Fibroblast of mammary gland (primary cell): ENCODE measurements at regions not wholly inside any gene's neighbourhood (a gene's known extent, or its start where the extent isn't known, plus 50 kb on each side); places are given as distances from the start of the nearest gene placed in this dataset.

ENCODE experiments used
- DNase-seq: peaks from one replicate; pipeline ENCODE4 v3.0.0-alpha.2; 2010; ENCODE audit warnings: low read depth
- H3K4me3 ChIP-seq: 2 replicates; pipeline ENCODE4 v1.5.1; 2011; ENCODE audit warnings: low read depth, mild to moderate bottlenecking, low read length, moderate library complexity; ENCODE audit not compliant: control insufficient read depth
- TF ChIP-seq, protein P1 (sequence below): conservative IDR thresholded peaks from 2 replicates; pipeline ENCODE4 v1.5.1; 2011; ENCODE audit warnings: low read depth, low read length, inconsistent platforms; ENCODE audit not compliant: control insufficient read depth, insufficient read depth

DNA sequence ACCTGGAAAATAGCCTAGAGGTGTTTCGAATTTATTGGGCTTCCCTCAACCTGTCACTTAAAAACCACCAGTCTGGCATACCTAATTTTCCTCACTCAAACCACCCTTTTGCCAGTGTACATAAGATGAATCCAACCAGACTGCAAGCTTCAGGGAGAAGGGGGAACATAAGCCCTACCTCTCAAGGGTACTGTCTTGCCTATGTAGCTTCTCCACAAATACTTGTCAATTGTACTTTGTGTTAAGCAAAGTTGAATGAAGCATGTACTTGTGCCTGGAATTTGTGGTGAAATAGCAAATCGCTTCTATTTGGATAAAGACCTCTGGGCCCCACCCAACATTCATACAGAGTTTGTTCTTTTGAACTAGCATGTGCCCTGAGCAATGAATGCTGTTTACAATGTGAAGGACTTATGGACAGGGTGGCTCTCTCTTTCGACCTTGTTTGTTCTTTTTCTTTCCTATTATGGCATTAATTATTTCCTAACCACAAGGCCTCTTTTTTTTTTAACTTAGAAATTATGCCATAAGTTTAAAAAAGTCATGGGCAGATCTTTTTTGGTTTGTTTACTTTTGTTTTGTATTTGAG is 580.2 kb downstream of the EBF1 start:
- TF ChIP-seq, protein P1, sequence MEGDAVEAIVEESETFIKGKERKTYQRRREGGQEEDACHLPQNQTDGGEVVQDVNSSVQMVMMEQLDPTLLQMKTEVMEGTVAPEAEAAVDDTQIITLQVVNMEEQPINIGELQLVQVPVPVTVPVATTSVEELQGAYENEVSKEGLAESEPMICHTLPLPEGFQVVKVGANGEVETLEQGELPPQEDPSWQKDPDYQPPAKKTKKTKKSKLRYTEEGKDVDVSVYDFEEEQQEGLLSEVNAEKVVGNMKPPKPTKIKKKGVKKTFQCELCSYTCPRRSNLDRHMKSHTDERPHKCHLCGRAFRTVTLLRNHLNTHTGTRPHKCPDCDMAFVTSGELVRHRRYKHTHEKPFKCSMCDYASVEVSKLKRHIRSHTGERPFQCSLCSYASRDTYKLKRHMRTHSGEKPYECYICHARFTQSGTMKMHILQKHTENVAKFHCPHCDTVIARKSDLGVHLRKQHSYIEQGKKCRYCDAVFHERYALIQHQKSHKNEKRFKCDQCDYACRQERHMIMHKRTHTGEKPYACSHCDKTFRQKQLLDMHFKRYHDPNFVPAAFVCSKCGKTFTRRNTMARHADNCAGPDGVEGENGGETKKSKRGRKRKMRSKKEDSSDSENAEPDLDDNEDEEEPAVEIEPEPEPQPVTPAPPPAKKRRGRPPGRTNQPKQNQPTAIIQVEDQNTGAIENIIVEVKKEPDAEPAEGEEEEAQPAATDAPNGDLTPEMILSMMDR: no peak
- no peak for DNase-seq
- H3K4me3 ChIP-seq: no peak overlapping the region

GRCh38 chr5:158516521-158516920 is 583.2 kb downstream of the EBF1 start:
- TF ChIP-seq, protein P1: no peak
- no peak for DNase-seq
- H3K4me3 ChIP-seq: no peak overlapping the region

- H3K4me3 ChIP-seq: no peak overlapping the region
- TF ChIP-seq, protein P1: no peak
- peak; percentile 66 for DNase-seq
These were observed 584.7 kb downstream of the EBF1 start for GRCh38 chr5:158514986-158515359.

- no peak overlapping the region for H3K4me3 ChIP-seq
- TF ChIP-seq, protein P1: no peak
- DNase-seq: peak; percentile 91
These were observed 585.3 kb downstream of the EBF1 start for GRCh38 chr5:158514319-158514985.

- TF ChIP-seq, protein P1: no peak
- DNase-seq: peak; percentile 72
- no peak overlapping the region for H3K4me3 ChIP-seq
These were observed 586.0 kb downstream of the EBF1 start for GRCh38 chr5:158513490-158514318.

- no peak overlapping the region for H3K4me3 ChIP-seq
- TF ChIP-seq, protein P1: no peak
- no peak for DNase-seq
These were observed 588.3 kb downstream of the EBF1 start for GRCh38 chr5:158511454-158511853.
